ENCODE measurements at regions not wholly inside any gene's neighbourhood (a gene's known extent, or its start where the extent isn't known, plus 50 kb on each side); places are given as distances from the start of the nearest gene placed in this dataset.

- TF ChIP-seq REST (IDR thresholded peaks at IDR 0.05; ENCODE audit: low read depth, low read length) (no peak), FOXJ3 (CRISPR knock-in tag; IDR thresholded peaks at IDR 0.05) (no peak), EP300 (IDR thresholded peaks at IDR 0.05; ENCODE audit: borderline replicate concordance in 1 of 2, low read depth in 1 of 2, low read length in 1 of 2) (peak in 1 of 2 experiments; percentile 74; a peak in 2 of 4 replicates), CHD2 (IDR thresholded peaks at IDR 0.05; ENCODE audit: low read length, partially characterized antibody) (no peak), ZBTB33 (IDR thresholded peaks at IDR 0.05; ENCODE audit: borderline replicate concordance, low read depth) (no peak), SMC3 (IDR thresholded peaks at IDR 0.05; ENCODE audit: low read depth, low read length) (no peak), ELF1 (IDR thresholded peaks at IDR 0.05) (no peak)
Observed at GRCh38 chr5:123916345-123917121, 404.6 kb downstream of the CSNK1G3 start (continued).

GRCh38 chr5:123914333-123914732, 402.4 kb downstream of the CSNK1G3 start:
- Histone ChIP-seq H3K4me3 (ENCODE audit: low read depth in 2 of 2, low read length in 1 of 2) (no peak overlapping the region), H3K9me2 (no peaks in the 10 kb centered on the region), H3K4me1 (ENCODE audit: control insufficient read depth in 1 of 2, insufficient read depth in 2 of 2, low read depth in 1 of 2, low read length in 1 of 2) (no peaks in the 10 kb centered on the region; a peak in 2 of 4 replicates), H3K79me2 (ENCODE audit: insufficient read depth) (no peaks in the 10 kb centered on the region), H4K20me1 (ENCODE audit: insufficient read depth) (no peaks in the 10 kb centered on the region), H3K4me2 (no peak overlapping the region), H3K9ac (no peak overlapping the region), H2AFZ (ENCODE audit: low read depth) (no peak overlapping the region), H3K9me3 (no peaks in the 10 kb centered on the region), H3K27me3 (ENCODE audit: insufficient read depth) (no peaks in the 10 kb centered on the region), H3K36me3 (replicated peaks in 1 of 2; ENCODE audit: control insufficient read depth in 1 of 2, insufficient read depth in 2 of 2, low read length in 1 of 2) (no peaks in the 10 kb centered on the region), H3K27ac (ENCODE audit: low read depth in 2 of 2, low read length in 1 of 2) (no peak overlapping the region), H3F3A (replicated peaks; ENCODE audit: insufficient read depth) (no peaks in the 10 kb centered on the region)
- WGBS (ENCODE audit: low lambda C conversion rate): 10% methylated on average over 1 of the region's 1 CpG
- CTCF ChIA-PET: no interaction called here
- no peak for DNase-seq
- TF ChIP-seq MEF2A (IDR thresholded peaks at IDR 0.05; ENCODE audit: borderline replicate concordance, low read depth) (no peak), NFIC (IDR thresholded peaks at IDR 0.05; ENCODE audit: borderline replicate concordance) (no peak)
- POLR2A ChIA-PET: no interaction called here

Measured in SK-N-SH (cell line).